ENCODE measurements at regions not wholly inside any gene's neighbourhood (a gene's known extent, or its start where the extent isn't known, plus 50 kb on each side); places are given as distances from the start of the nearest gene placed in this dataset.

- Histone ChIP-seq H3K4me1 (peaks cover 12% of the 10 kb centered on the region), H3K27me3 (replicated peaks; ENCODE audit: control insufficient read depth, insufficient read depth, low read length) (no peaks in the 10 kb centered on the region), H3K4me3 (ENCODE audit: low read depth, low read length) (no peak overlapping the region), H3K9me3 (no peaks in the 10 kb centered on the region), H3K36me3 (ENCODE audit: control insufficient read depth, insufficient read depth, low read length) (no peaks in the 10 kb centered on the region)
- no peak for DNase-seq
- Mint-ChIP-seq H3K36me3 (ENCODE audit: insufficient read depth, unreplicated experiment) (no peaks in the 10 kb centered on the region), H3K9me3 (ENCODE audit: unreplicated experiment) (no peaks in the 10 kb centered on the region), H3K27me3 (ENCODE audit: insufficient read depth, unreplicated experiment) (no peaks in the 10 kb centered on the region), H3K4me1 (ENCODE audit: low read depth, unreplicated experiment) (peaks cover 18% of the 10 kb centered on the region), H3K4me3 (ENCODE audit: unreplicated experiment) (no peak overlapping the region), H3K27ac (ENCODE audit: unreplicated experiment) (no peak overlapping the region)
- no TSS peak for BruUV-seq (replicated peaks)
- intact Hi-C loops (cut with micrococcal nuclease; ENCODE audit: unreplicated experiment), result no loop called here
- POLR2A ChIA-PET, result no interaction called here
- CTCF ChIA-PET, result no interaction called here
- TF ChIP-seq CTCF (IDR thresholded peaks at IDR 0.05; ENCODE audit: insufficient read depth in 1 of 2, low read depth in 1 of 2, low read length in 1 of 2, severe bottlenecking in 1 of 2, unreplicated experiment in 1 of 2), result no peak
These were observed 527.6 kb downstream of the CD83 start for GRCh38 chr6:14645221-14645620.

GRCh38 chr6:14645841-14646240, 528.3 kb downstream of the CD83 start:
- Histone ChIP-seq H3K9me3 (no peaks in the 10 kb centered on the region), H3K4me3 (ENCODE audit: low read depth, low read length) (no peak overlapping the region), H3K36me3 (ENCODE audit: control insufficient read depth, insufficient read depth, low read length) (no peaks in the 10 kb centered on the region), H3K27me3 (replicated peaks; ENCODE audit: control insufficient read depth, insufficient read depth, low read length) (no peaks in the 10 kb centered on the region), H3K4me1 (peaks cover 12% of the 10 kb centered on the region)
- intact Hi-C loops (cut with micrococcal nuclease; ENCODE audit: unreplicated experiment), result no loop called here
- Mint-ChIP-seq H3K4me1 (ENCODE audit: low read depth, unreplicated experiment) (peaks cover 18% of the 10 kb centered on the region), H3K27ac (ENCODE audit: unreplicated experiment) (no peak overlapping the region), H3K27me3 (ENCODE audit: insufficient read depth, unreplicated experiment) (no peaks in the 10 kb centered on the region), H3K36me3 (ENCODE audit: insufficient read depth, unreplicated experiment) (no peaks in the 10 kb centered on the region), H3K4me3 (ENCODE audit: unreplicated experiment) (no peak overlapping the region), H3K9me3 (ENCODE audit: unreplicated experiment) (no peaks in the 10 kb centered on the region)
- ChIA-PET CTCF (no interaction called here), POLR2A (no interaction called here)
- BruUV-seq (replicated peaks), result no TSS peak
- no peak for DNase-seq
- TF ChIP-seq CTCF (IDR thresholded peaks at IDR 0.05; ENCODE audit: insufficient read depth in 1 of 2, low read depth in 1 of 2, low read length in 1 of 2, severe bottlenecking in 1 of 2, unreplicated experiment in 1 of 2), result no peak

- Histone ChIP-seq H3K4me3 (ENCODE audit: low read depth, low read length) (no peak overlapping the region), H3K9me3 (no peaks in the 10 kb centered on the region), H3K4me1 (peaks cover 12% of the 10 kb centered on the region), H3K36me3 (ENCODE audit: control insufficient read depth, insufficient read depth, low read length) (no peaks in the 10 kb centered on the region), H3K27me3 (replicated peaks; ENCODE audit: control insufficient read depth, insufficient read depth, low read length) (no peaks in the 10 kb centered on the region)
- ChIA-PET POLR2A (no interaction called here), CTCF (no interaction called here)
- no TSS peak for BruUV-seq (replicated peaks)
- intact Hi-C loops (cut with micrococcal nuclease; ENCODE audit: unreplicated experiment), result no loop called here
- Mint-ChIP-seq H3K4me3 (ENCODE audit: unreplicated experiment) (no peak overlapping the region), H3K36me3 (ENCODE audit: insufficient read depth, unreplicated experiment) (no peaks in the 10 kb centered on the region), H3K27ac (ENCODE audit: unreplicated experiment) (no peak overlapping the region), H3K27me3 (ENCODE audit: insufficient read depth, unreplicated experiment) (no peaks in the 10 kb centered on the region), H3K4me1 (ENCODE audit: low read depth, unreplicated experiment) (peaks cover 18% of the 10 kb centered on the region), H3K9me3 (ENCODE audit: unreplicated experiment) (no peaks in the 10 kb centered on the region)
- DNase-seq, result no peak
- TF ChIP-seq CTCF (IDR thresholded peaks at IDR 0.05; ENCODE audit: insufficient read depth in 1 of 2, low read depth in 1 of 2, low read length in 1 of 2, severe bottlenecking in 1 of 2, unreplicated experiment in 1 of 2), result no peak
These were observed 528.8 kb downstream of the CD83 start for GRCh38 chr6:14646371-14646770.

Measured in Caco-2 (cell line).